Caco-2 (cell line): ENCODE measurements at regions not wholly inside any gene's neighbourhood (a gene's known extent, or its start where the extent isn't known, plus 50 kb on each side); places are given as distances from the start of the nearest gene placed in this dataset.

Source experiments
- BruUV-seq: library from RNA; stranded (reverse); fragments of 400-500 nt; replicated peaks from 2 replicates; lab custom pipeline; 2021; lab: Mats Ljungman, UMichigan
- CTCF ChIA-PET: fragments of 300-600 bp; sonication (Branson Sonifier 250); formaldehyde crosslinking; loops from one replicate; lab custom pipeline; 2022; ENCODE audit warnings: antibody characterized with exemption; lab: Charles Lee
- POLR2A ChIA-PET: fragments of 300-600 bp; sonication (Branson Sonifier 250); formaldehyde crosslinking; loops from one replicate; lab custom pipeline; 2022; ENCODE audit warnings: antibody characterized with exemption; lab: Charles Lee
- DNase-seq, 2 experiments: peaks; one replicate each; pipeline versions ENCODE4 v3.0.0 to v3.0.0-alpha.2; 2020 to 2022
- H3K27me3 ChIP-seq: replicated peaks from 2 replicates; pipeline ENCODE4 v1.6.0; 2011; ENCODE audit warnings: low read length; ENCODE audit not compliant: control insufficient read depth, insufficient read depth
- H3K36me3 ChIP-seq: 2 replicates; pipeline ENCODE4 v1.5.1; 2011; ENCODE audit warnings: low read length; ENCODE audit not compliant: control insufficient read depth, insufficient read depth
- H3K4me1 ChIP-seq: fragments of 250-450 bp; sonication (Bioruptor Pico); 2 replicates; pipeline ENCODE4 v1.5.1; 2020; ENCODE audit warnings: mild to moderate bottlenecking
- H3K4me3 ChIP-seq: 2 replicates; pipeline ENCODE4 v1.5.1; 2011; ENCODE audit warnings: low read depth, mild to moderate bottlenecking, control low read depth, low read length
- H3K9me3 ChIP-seq: fragments of 250-450 bp; sonication (Bioruptor Pico); 2 replicates; pipeline ENCODE4 v1.5.1; 2020; ENCODE audit warnings: mild to moderate bottlenecking, moderate library complexity
- H3K27ac Mint-ChIP-seq: one replicate; pipeline ENCODE4 v1.8.0; 2022; ENCODE audit warnings: mixed read lengths; ENCODE audit not compliant: unreplicated experiment
- H3K27me3 Mint-ChIP-seq: one replicate; pipeline ENCODE4 v1.8.0; 2022; ENCODE audit warnings: mixed read lengths; ENCODE audit not compliant: insufficient read depth, unreplicated experiment
- H3K36me3 Mint-ChIP-seq: one replicate; pipeline ENCODE4 v1.8.0; 2022; ENCODE audit warnings: mild to moderate bottlenecking, mixed read lengths; ENCODE audit not compliant: insufficient read depth, unreplicated experiment
- H3K4me1 Mint-ChIP-seq: one replicate; pipeline ENCODE4 v1.8.0; 2022; ENCODE audit warnings: low read depth, mixed read lengths; ENCODE audit not compliant: unreplicated experiment
- H3K4me3 Mint-ChIP-seq: one replicate; pipeline ENCODE4 v1.8.0; 2022; ENCODE audit warnings: mild to moderate bottlenecking, moderate library complexity, mixed read lengths; ENCODE audit not compliant: unreplicated experiment
- H3K9me3 Mint-ChIP-seq: one replicate; pipeline ENCODE4 v1.8.0; 2022; ENCODE audit warnings: mixed read lengths; ENCODE audit not compliant: unreplicated experiment
- CTCF ChIP-seq, 2 experiments: fragments of 200-600 bp in 1 of 2; IDR thresholded peaks; 1 replicate in 1 of 2; 2 replicates in 1 of 2; pipeline versions ENCODE4 v1.5.1 to v1.8.0; 2011 to 2022; ENCODE audit warnings: antibody characterized with exemption in 1 of 2, control low read depth in 1 of 2, inconsistent platforms in 1 of 2, low read depth in 1 of 2, low read length in 1 of 2, mild to moderate bottlenecking in 1 of 2, moderate library complexity in 1 of 2; ENCODE audit not compliant: insufficient read depth in 1 of 2, severe bottlenecking in 1 of 2, unreplicated experiment in 1 of 2
- intact Hi-C: fragments of 100-400 bp; cut with micrococcal nuclease; formaldehyde crosslinking; loops from one replicate; pipeline ENCODE4 v1.10.0; 2022; ENCODE audit not compliant: unreplicated experiment

- Mint-ChIP-seq H3K27ac (no peak overlapping the region), H3K4me1 (peaks cover 16% of the 10 kb centered on the region), H3K36me3 (peaks cover 6% of the 10 kb centered on the region), H3K4me3 (no peak overlapping the region), H3K9me3 (peaks cover 6% of the 10 kb centered on the region), H3K27me3 (no peaks in the 10 kb centered on the region)
- no peaks in the 10 kb centered on the region; the same call in 1 of the 2 replicates for H3K9me3 ChIP-seq
- H3K36me3 ChIP-seq = no peaks in the 10 kb centered on the region
- ChIA-PET CTCF (no interaction called here), POLR2A (no interaction called here)
- no peak for DNase-seq
- H3K27me3 ChIP-seq = no peaks in the 10 kb centered on the region
- TF ChIP-seq CTCF (IDR thresholded peaks at IDR 0.05; ENCODE audit: insufficient read depth in 1 of 2, low read depth in 1 of 2, low read length in 1 of 2, severe bottlenecking in 1 of 2, unreplicated experiment in 1 of 2) = no peak
- intact Hi-C loops = loop anchor here (10.0 kb wide), 1 partner anchor 239 kb away; the partner anchor contains the start of gene TMEM185B
- no peak overlapping the region for H3K4me3 ChIP-seq
- peaks cover 33% of the 10 kb centered on the region for H3K4me1 ChIP-seq
- no TSS peak for BruUV-seq
Measured at GRCh38 chr2:120463527-120463926, 117.6 kb downstream of the INHBB start.

- Mint-ChIP-seq H3K36me3 (peaks cover 6% of the 10 kb centered on the region), H3K27ac (no peak overlapping the region), H3K4me1 (peaks cover 16% of the 10 kb centered on the region), H3K4me3 (no peak overlapping the region), H3K27me3 (no peaks in the 10 kb centered on the region), H3K9me3 (peaks cover 1% of the 10 kb centered on the region)
- intact Hi-C loops = loop anchor here (10.0 kb wide), 1 partner anchor 239 kb away; the partner anchor contains the start of gene TMEM185B
- Histone ChIP-seq H3K4me3 (no peak overlapping the region), H3K36me3 (no peaks in the 10 kb centered on the region), H3K9me3 (no peaks in the 10 kb centered on the region; the same call in 1 of the 2 replicates), H3K27me3 (no peaks in the 10 kb centered on the region), H3K4me1 (peaks cover 33% of the 10 kb centered on the region)
- CTCF ChIA-PET = interaction anchor here (3.4 kb wide), 1 partner anchor 120 kb away, joined by 33 read pairs; no protein-coding TSS in a partner anchor
- POLR2A ChIA-PET = no interaction called here
- DNase-seq = no peak
- no TSS peak for BruUV-seq
- TF ChIP-seq CTCF (IDR thresholded peaks at IDR 0.05; ENCODE audit: insufficient read depth in 1 of 2, low read depth in 1 of 2, low read length in 1 of 2, severe bottlenecking in 1 of 2, unreplicated experiment in 1 of 2) = no peak
Measured at GRCh38 chr2:120463996-120464395, 118.1 kb downstream of the INHBB start.

GRCh38 chr2:120464448-120464931 is 118.6 kb downstream of the INHBB start:
- intact Hi-C loops = loop anchor here (10.0 kb wide), 1 partner anchor 240 kb away; the partner anchor contains the start of gene TMEM185B
- H3K4me1 ChIP-seq = peaks cover 33% of the 10 kb centered on the region
- CTCF ChIA-PET = interaction anchor here (0.7 to 3.4 kb wide), 2 partner anchors 121 to 128 kb away, joined by 3 to 33 read pairs; no protein-coding TSS in a partner anchor

More at GRCh38 chr2:120464448-120464931, 118.6 kb downstream of the INHBB start:
- POLR2A ChIA-PET = no interaction called here
- Histone ChIP-seq H3K36me3 (no peaks in the 10 kb centered on the region), H3K4me3 (no peak overlapping the region), H3K27me3 (no peaks in the 10 kb centered on the region), H3K9me3 (no peaks in the 10 kb centered on the region)
- no TSS peak for BruUV-seq
- Mint-ChIP-seq H3K4me1 (peaks cover 16% of the 10 kb centered on the region), H3K4me3 (no peak overlapping the region), H3K36me3 (peaks cover 6% of the 10 kb centered on the region), H3K9me3 (no peaks in the 10 kb centered on the region), H3K27me3 (no peaks in the 10 kb centered on the region), H3K27ac (no peak overlapping the region)
- TF ChIP-seq CTCF (IDR thresholded peaks at IDR 0.05; ENCODE audit: insufficient read depth in 1 of 2, low read depth in 1 of 2, low read length in 1 of 2, severe bottlenecking in 1 of 2, unreplicated experiment in 1 of 2) = no peak
- no peak for DNase-seq
